ENCODE measurements at regions not wholly inside any gene's neighbourhood (a gene's known extent, or its start where the extent isn't known, plus 50 kb on each side); places are given as distances from the start of the nearest gene placed in this dataset.

GRCh38 chr10:113988535-113988934 lies 55.1 kb upstream of the ADRB1 start:
- no peak for TF ChIP-seq CBX2 (IDR thresholded peaks at IDR 0.05; ENCODE audit: low read depth, low read length)
- TF ChIP-seq CBX2 (CRISPR knock-in tag; IDR thresholded peaks at IDR 0.05; ENCODE audit: low read depth) = no peak
- no peak for TF ChIP-seq TARDBP (CRISPR knock-in tag; IDR thresholded peaks at IDR 0.05)
- TF ChIP-seq SKIL (CRISPR knock-in tag; IDR thresholded peaks at IDR 0.05; ENCODE audit: borderline replicate concordance) = no peak
- no peak for TF ChIP-seq BCL3 (CRISPR knock-in tag; IDR thresholded peaks at IDR 0.05)
- TF ChIP-seq BHLHE40 (IDR thresholded peaks at IDR 0.05; ENCODE audit: low read length) = no peak
- no peak for TF ChIP-seq CTCF (CRISPR knock-in tag; IDR thresholded peaks at IDR 0.05)
- no peak for TF ChIP-seq SMARCE1 (IDR thresholded peaks at IDR 0.05; ENCODE audit: borderline replicate concordance)
- no peak for TF ChIP-seq KLF15 (CRISPR knock-in tag; IDR thresholded peaks at IDR 0.05; ENCODE audit: borderline replicate concordance)
- no peak for TF ChIP-seq CHD4 (IDR thresholded peaks at IDR 0.05; ENCODE audit: borderline replicate concordance, low read length)
- no peak for TF ChIP-seq E2F1 (CRISPR knock-in tag; IDR thresholded peaks at IDR 0.05)
- TF ChIP-seq ZBTB1 (CRISPR knock-in tag; IDR thresholded peaks at IDR 0.05; ENCODE audit: borderline replicate concordance) = no peak
- TF ChIP-seq REST (IDR thresholded peaks at IDR 0.05; ENCODE audit: borderline replicate concordance in 1 of 2, low read depth in 1 of 2, low read length in 2 of 2) = no peak
